Thyroid gland (tissue), 4 donors: ENCODE measurements at regions not wholly inside any gene's neighbourhood (a gene's known extent, or its start where the extent isn't known, plus 50 kb on each side); places are given as distances from the start of the nearest gene placed in this dataset.

Experiments
- DNase-seq, 2 donors: peaks; one replicate each; pipeline ENCODE4 v3.0.0-alpha.2; 2019
- H3K27ac ChIP-seq, 3 donors: fragments of 200-600 bp; sonication (generic); 1 replicate in 2 of 3; 2 replicates in 1 of 3; pipeline ENCODE4 v1.5.1; 2016 to 2019; ENCODE audit warnings: mild to moderate bottlenecking in 1 of 3, moderate library complexity in 1 of 3
- H3K27me3 ChIP-seq: fragments of 200-600 bp; sonication (generic); one replicate; pipeline ENCODE4 v1.5.1; 2019
- H3K36me3 ChIP-seq, 2 donors: fragments of 200-600 bp; sonication (generic); one replicate each; pipeline ENCODE4 v1.5.1; 2016 to 2019
- H3K4me1 ChIP-seq, 2 donors: fragments of 200-600 bp; sonication (generic); one replicate each; pipeline ENCODE4 v1.5.1; 2017 to 2019
- H3K4me3 ChIP-seq, 3 donors: fragments of 200-600 bp; sonication (generic); replicated peaks in 1 of 3; 1 replicate in 2 of 3; 2 replicates in 1 of 3; pipeline ENCODE4 v1.5.1; 2016; ENCODE audit warnings: mild to moderate bottlenecking in 1 of 3
- H3K9me3 ChIP-seq: fragments of 200-600 bp; sonication (generic); one replicate; pipeline ENCODE4 v1.5.1; 2017
- POLR2A ChIP-seq, 2 donors: fragments of 450-650 bp; IDR thresholded peaks; one replicate each; pipeline ENCODE4 v1.6.1; 2017; ENCODE audit warnings: antibody characterized with exemption in 2 of 2, mild to moderate bottlenecking in 2 of 2, moderate library complexity in 1 of 2
- WGBS, 2 donors: methylation state at CpG; one replicate each; pipeline ENCODE4 v1.1.5; 2017; 5-methylcytosine and 5-hydroxymethylcytosine counted together
- intact Hi-C: fragments of 100-400 bp; cut with DNase I; formaldehyde crosslinking; loops from one replicate; pipeline ENCODE4 v1.15.1; 2023
- TF ChIP-seq, protein P1 (sequence below), 6 experiments: fragments of 200-600 bp in 3 of 6; fragments of 450-650 bp in 3 of 6; sonication (generic) in 3 of 6; IDR thresholded peaks; one replicate each; pipeline ENCODE4 v1.5.1; 2016 to 2019; ENCODE audit warnings: antibody characterized with exemption in 6 of 6, mild to moderate bottlenecking in 2 of 6, inconsistent platforms in 1 of 6, moderate library complexity in 1 of 6

DNA sequence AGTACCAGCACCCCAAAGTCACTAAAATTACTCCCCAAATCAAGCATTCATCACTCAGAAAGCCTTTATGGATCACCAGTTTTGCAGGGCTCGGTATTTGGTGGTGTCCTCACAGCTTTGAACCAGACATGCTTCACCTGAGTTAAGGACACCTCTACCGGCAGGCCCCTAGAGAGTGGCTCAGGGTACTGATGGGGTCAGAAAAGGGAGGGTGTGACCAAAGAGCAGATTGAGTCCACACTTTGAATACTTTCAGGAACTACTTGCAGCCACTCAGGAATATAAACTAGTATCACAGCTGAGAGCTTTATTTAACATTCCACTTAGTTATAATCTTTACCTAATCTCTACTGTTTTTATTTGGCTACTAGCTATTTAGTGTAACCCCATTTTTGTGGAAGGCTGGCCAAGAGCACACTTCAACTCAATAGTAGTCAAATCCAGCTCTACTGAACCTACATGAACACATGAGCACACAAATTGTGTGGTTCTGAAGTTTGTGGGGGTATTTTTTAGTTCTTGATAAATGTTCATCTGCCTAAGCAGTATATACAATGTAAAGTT lies 109.6 kb upstream of the SPRY1 start:
- H3K36me3 ChIP-seq = no peaks in the 10 kb centered on the region
- no peak overlapping the region for H3K27ac ChIP-seq
- H3K27me3 ChIP-seq = no peaks in the 10 kb centered on the region
- TF ChIP-seq POLR2A (IDR thresholded peaks at IDR 0.05) = no peak
- TF ChIP-seq, protein P1, sequence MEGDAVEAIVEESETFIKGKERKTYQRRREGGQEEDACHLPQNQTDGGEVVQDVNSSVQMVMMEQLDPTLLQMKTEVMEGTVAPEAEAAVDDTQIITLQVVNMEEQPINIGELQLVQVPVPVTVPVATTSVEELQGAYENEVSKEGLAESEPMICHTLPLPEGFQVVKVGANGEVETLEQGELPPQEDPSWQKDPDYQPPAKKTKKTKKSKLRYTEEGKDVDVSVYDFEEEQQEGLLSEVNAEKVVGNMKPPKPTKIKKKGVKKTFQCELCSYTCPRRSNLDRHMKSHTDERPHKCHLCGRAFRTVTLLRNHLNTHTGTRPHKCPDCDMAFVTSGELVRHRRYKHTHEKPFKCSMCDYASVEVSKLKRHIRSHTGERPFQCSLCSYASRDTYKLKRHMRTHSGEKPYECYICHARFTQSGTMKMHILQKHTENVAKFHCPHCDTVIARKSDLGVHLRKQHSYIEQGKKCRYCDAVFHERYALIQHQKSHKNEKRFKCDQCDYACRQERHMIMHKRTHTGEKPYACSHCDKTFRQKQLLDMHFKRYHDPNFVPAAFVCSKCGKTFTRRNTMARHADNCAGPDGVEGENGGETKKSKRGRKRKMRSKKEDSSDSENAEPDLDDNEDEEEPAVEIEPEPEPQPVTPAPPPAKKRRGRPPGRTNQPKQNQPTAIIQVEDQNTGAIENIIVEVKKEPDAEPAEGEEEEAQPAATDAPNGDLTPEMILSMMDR (IDR thresholded peaks at IDR 0.05) = no peak
- H3K4me1 ChIP-seq = no peaks in the 10 kb centered on the region
- H3K4me3 ChIP-seq = no peak overlapping the region
- intact Hi-C loops = no loop called here
- DNase-seq = no peak
- WGBS, 2 donors = 41 to 45% methylated on average over 2 of the region's 2 CpGs
- H3K9me3 ChIP-seq = no peaks in the 10 kb centered on the region

DNA sequence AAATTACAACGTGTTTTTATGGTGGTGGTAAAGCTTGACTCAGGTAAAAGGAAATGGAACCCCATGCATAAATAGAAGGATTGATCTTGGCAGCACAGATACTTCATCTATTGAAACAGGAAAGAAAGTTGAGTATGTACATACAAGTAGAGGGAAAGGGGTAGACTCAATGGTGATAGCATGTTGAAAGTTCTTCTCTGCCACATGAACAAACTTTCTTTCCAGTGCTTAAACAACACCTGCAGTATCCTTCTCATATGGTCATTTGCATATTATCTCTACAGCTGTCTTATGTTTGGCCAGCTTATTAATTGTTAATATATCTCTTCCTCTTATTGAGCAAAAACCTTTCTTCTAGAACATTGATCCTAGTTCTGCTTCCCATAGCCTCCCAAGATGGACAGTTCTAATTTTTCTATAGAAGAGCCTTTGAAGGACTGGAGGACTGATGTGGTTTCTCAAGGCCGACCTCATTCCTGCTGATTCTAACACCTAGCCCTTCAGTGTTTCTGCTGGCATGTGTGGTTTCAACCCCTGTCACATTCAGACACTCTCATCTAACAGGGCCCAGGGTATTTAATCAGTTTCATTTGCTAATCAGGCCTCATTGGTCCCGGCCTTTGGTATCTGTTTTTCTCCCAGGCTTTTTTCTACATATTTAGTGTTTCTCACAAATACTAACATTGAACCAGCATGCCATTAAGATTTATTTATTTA lies 108.1 kb upstream of the SPRY1 start:
- Histone ChIP-seq H3K4me3 (no peak overlapping the region), H3K36me3 (no peaks in the 10 kb centered on the region), H3K4me1 (no peaks in the 10 kb centered on the region), H3K27ac (no peak overlapping the region), H3K9me3 (no peaks in the 10 kb centered on the region), H3K27me3 (no peaks in the 10 kb centered on the region)
- TF ChIP-seq POLR2A (IDR thresholded peaks at IDR 0.05) = no peak
- TF ChIP-seq, protein P1 (IDR thresholded peaks at IDR 0.05) = no peak
- DNase-seq = no peak
- intact Hi-C loops = no loop called here
- WGBS, 2 donors = 92 to 96% methylated on average over 3 of the region's 3 CpGs

DNA sequence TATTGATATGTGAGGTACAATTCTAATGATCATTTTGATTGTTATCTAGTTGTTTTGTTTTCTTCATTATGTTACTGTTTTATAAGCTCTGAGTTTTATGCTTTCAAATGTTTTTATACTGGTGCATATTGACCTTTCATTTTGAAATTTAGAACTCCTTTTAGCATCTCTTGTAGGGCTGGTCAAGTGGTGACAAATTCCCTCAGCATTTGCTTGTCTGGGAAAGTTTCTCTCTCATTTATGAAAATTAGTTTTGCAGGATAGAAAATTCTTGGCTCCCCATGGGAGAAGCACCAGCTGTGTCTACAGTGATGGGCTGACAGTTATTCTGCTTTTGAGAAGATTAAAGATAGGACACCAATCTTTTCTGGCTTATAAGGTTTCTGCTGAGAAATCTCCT lies 105.3 kb upstream of the SPRY1 start:
- Histone ChIP-seq H3K27me3 (no peaks in the 10 kb centered on the region), H3K27ac (no peak overlapping the region), H3K36me3 (no peaks in the 10 kb centered on the region), H3K4me3 (no peak overlapping the region), H3K9me3 (no peaks in the 10 kb centered on the region), H3K4me1 (no peaks in the 10 kb centered on the region)
- TF ChIP-seq POLR2A (IDR thresholded peaks at IDR 0.05) = no peak
- TF ChIP-seq, protein P1 (IDR thresholded peaks at IDR 0.05) = no peak
- intact Hi-C loops = no loop called here
- DNase-seq = no peak

DNA sequence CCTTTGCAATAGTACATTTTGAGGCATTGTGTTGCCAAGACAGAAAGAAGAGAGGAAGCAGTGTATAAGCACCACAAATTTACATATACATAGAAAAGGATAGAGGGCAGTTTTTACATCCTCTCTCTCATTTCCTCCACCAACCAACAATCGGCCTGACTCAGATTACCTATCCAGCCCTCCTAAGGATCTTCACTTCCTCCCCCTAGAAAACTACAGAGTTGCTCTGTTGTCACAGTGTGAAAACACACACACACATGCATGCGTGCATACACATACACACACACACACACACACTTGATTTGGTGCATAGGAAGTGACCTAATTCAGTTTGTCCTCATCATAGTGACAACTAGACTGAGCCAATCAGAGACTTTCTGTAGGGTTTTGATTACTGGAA lies 98.8 kb upstream of the SPRY1 start:
- no peak overlapping the region for H3K4me3 ChIP-seq
- H3K9me3 ChIP-seq = no peaks in the 10 kb centered on the region
- H3K36me3 ChIP-seq = no peaks in the 10 kb centered on the region
- 91 to 95% methylated on average over 2 of the region's 2 CpGs for WGBS, 2 donors
- no peak overlapping the region for H3K27ac ChIP-seq
- intact Hi-C loops = no loop called here
- no peak for TF ChIP-seq POLR2A (IDR thresholded peaks at IDR 0.05)
- TF ChIP-seq, protein P1 (IDR thresholded peaks at IDR 0.05) = no peak
- H3K27me3 ChIP-seq = no peaks in the 10 kb centered on the region
- DNase-seq = no peak
- peaks cover 0 to 7% of the 10 kb centered on the region in 2 donors for H3K4me1 ChIP-seq

DNA sequence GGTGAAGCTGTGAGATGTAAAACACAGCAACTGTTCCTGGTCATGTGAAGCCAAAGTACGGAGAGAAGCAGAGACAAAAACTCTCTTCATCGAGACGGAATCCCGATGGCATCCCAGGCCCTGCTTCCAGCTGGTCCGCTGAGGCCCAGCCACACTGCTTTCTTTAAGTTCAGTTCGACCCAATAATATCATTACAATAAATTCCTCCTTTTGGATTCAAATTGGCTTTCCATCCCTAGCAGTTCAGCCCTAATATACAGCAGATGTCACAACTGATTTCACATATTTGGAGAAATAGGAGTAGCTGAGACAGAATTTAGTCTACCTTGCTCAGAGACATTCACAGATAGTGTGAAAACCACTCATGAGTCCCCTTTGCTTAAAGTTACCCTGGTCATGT lies 98.3 kb upstream of the SPRY1 start:
- intact Hi-C loops = no loop called here
- H3K4me1 ChIP-seq = peaks cover 0 to 7% of the 10 kb centered on the region in 2 donors
- no peak overlapping the region for H3K27ac ChIP-seq
- H3K4me3 ChIP-seq = no peak overlapping the region
- WGBS, 2 donors = 93 to 98% methylated on average over 6 of the region's 6 CpGs
- no peaks in the 10 kb centered on the region for H3K9me3 ChIP-seq
- TF ChIP-seq POLR2A (IDR thresholded peaks at IDR 0.05) = no peak
- TF ChIP-seq, protein P1 (IDR thresholded peaks at IDR 0.05) = no peak
- no peaks in the 10 kb centered on the region for H3K36me3 ChIP-seq
- no peak for DNase-seq
- no peaks in the 10 kb centered on the region for H3K27me3 ChIP-seq
